SK-N-SH treated with all-trans-retinoic acid at 6 μM for 48 hours (cell line): ENCODE measurements at regions not wholly inside any gene's neighbourhood (a gene's known extent, or its start where the extent isn't known, plus 50 kb on each side); places are given as distances from the start of the nearest gene placed in this dataset.

Experiments used
- ATAC-seq: fragments of 200-7000 bp; cut with Tn5 transposase; 3 replicates; pipeline ENCODE4 v1.9.1; 2020; ENCODE audit warnings: mild to moderate bottlenecking, moderate library complexity
- ARNTL ChIP-seq: fragments of 450-650 bp; formaldehyde crosslinking; IDR thresholded peaks from 2 replicates; pipeline ENCODE4 v1.5.0; 2020; ENCODE audit warnings: low read depth, mild to moderate bottlenecking, moderate library complexity, borderline replicate concordance
- CSDC2 ChIP-seq: fragments of 250-450 bp; sonication (Bioruptor Pico); IDR thresholded peaks from 2 replicates; pipeline ENCODE4 v1.5.0; 2020; ENCODE audit warnings: mild to moderate bottlenecking, moderate library complexity
- GLIS3 ChIP-seq: fragments of 250-450 bp; sonication (Bioruptor Pico); IDR thresholded peaks from 2 replicates; pipeline ENCODE4 v1.5.0; 2020; ENCODE audit warnings: mild to moderate bottlenecking, moderate library complexity
- ISL1 ChIP-seq: fragments of 250-450 bp; sonication (Bioruptor Pico); IDR thresholded peaks from 2 replicates; pipeline ENCODE4 v2.1.2; 2022; ENCODE audit warnings: mild to moderate bottlenecking, moderate library complexity
- OSR1 ChIP-seq: fragments of 250-450 bp; sonication (Bioruptor Pico); IDR thresholded peaks from 2 replicates; pipeline ENCODE4 v1.8.0; 2022; ENCODE audit warnings: moderate library complexity, mild to moderate bottlenecking, inconsistent platforms
- PPARA ChIP-seq: fragments of 250-450 bp; sonication (Bioruptor Pico); IDR thresholded peaks from 2 replicates; pipeline ENCODE4 v1.5.0; 2020; ENCODE audit warnings: mild to moderate bottlenecking, borderline replicate concordance
- RARB ChIP-seq: fragments of 250-450 bp; sonication (Bioruptor Pico); IDR thresholded peaks from 2 replicates; pipeline ENCODE4 v1.8.0; 2021; ENCODE audit warnings: mild to moderate bottlenecking, moderate library complexity
- SNAI2 ChIP-seq: fragments of 250-450 bp; sonication (Bioruptor Pico); IDR thresholded peaks from 2 replicates; pipeline ENCODE4 v1.5.0; 2020; ENCODE audit warnings: mild to moderate bottlenecking, moderate library complexity
- TOX ChIP-seq: fragments of 250-450 bp; sonication (Bioruptor Pico); IDR thresholded peaks from 2 replicates; pipeline ENCODE4 v1.8.0; 2021; ENCODE audit warnings: mild to moderate bottlenecking, moderate library complexity, borderline replicate concordance
- ZC3H10 ChIP-seq: fragments of 250-450 bp; sonication (Bioruptor Pico); IDR thresholded peaks from 2 replicates; pipeline ENCODE4 v1.5.1; 2021; ENCODE audit warnings: mild to moderate bottlenecking, moderate library complexity
- ZFP3 ChIP-seq: fragments of 250-450 bp; sonication (Bioruptor Pico); IDR thresholded peaks from 2 replicates; pipeline ENCODE4 v1.5.0; 2020; ENCODE audit warnings: mild to moderate bottlenecking, moderate library complexity
- ZFP30 ChIP-seq: fragments of 450-650 bp; formaldehyde crosslinking; IDR thresholded peaks from 2 replicates; pipeline ENCODE4 v1.5.0; 2022; ENCODE audit warnings: mild to moderate bottlenecking, moderate library complexity
- ZNF565 ChIP-seq: fragments of 450-650 bp; formaldehyde crosslinking; conservative IDR thresholded peaks from 2 replicates; pipeline ENCODE4 v1.5.0; 2020; ENCODE audit warnings: low read depth, mild to moderate bottlenecking, moderate library complexity
- ZNF8 ChIP-seq: fragments of 450-650 bp; formaldehyde crosslinking; IDR thresholded peaks from 2 replicates; pipeline ENCODE4 v1.5.0; 2020; ENCODE audit warnings: mild to moderate bottlenecking, moderate library complexity
- TF ChIP-seq, protein P1 (sequence below): fragments of 250-450 bp; sonication (Bioruptor Pico); IDR thresholded peaks from 2 replicates; pipeline ENCODE4 v1.8.0; 2020; ENCODE audit warnings: mild to moderate bottlenecking, moderate library complexity, borderline replicate concordance
- TF ChIP-seq, protein P2 (sequence below): fragments of 250-450 bp; sonication (Bioruptor Pico); IDR thresholded peaks from 2 replicates; pipeline ENCODE4 v1.5.0; 2020; ENCODE audit warnings: mild to moderate bottlenecking, moderate library complexity
- TF ChIP-seq, protein P3 (sequence below): fragments of 250-450 bp; sonication (Bioruptor Pico); IDR thresholded peaks from 2 replicates; pipeline ENCODE4 v1.5.1; 2021; ENCODE audit warnings: mild to moderate bottlenecking, moderate library complexity
- TF ChIP-seq, protein P4 (sequence below): fragments of 250-450 bp; sonication (Bioruptor Pico); IDR thresholded peaks from 2 replicates; pipeline ENCODE4 v1.5.1; 2020; ENCODE audit warnings: low read depth, mild to moderate bottlenecking, moderate library complexity

DNA sequence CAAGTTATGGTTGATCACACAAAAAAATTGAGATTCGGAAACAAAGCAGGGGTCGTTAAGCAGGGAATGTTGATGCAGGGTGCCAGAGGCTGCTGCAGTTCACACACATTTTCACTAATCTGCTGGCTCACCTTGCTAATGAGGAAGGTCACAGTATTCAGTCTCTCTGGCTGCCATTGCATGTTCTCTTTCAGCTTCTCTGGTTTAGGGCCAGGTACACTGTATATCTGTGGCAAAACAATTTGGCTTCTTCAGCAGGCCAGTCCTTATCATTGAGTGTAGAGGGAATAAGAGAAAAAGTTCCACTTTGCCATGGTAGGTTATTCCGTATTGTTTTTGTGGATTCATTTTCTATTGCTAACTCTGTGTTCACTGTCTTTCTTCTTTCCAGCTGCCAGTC, 283.7 kb upstream of the ANO3 start:
- ATAC-seq, result no peak
- TF ChIP-seq, protein P1, sequence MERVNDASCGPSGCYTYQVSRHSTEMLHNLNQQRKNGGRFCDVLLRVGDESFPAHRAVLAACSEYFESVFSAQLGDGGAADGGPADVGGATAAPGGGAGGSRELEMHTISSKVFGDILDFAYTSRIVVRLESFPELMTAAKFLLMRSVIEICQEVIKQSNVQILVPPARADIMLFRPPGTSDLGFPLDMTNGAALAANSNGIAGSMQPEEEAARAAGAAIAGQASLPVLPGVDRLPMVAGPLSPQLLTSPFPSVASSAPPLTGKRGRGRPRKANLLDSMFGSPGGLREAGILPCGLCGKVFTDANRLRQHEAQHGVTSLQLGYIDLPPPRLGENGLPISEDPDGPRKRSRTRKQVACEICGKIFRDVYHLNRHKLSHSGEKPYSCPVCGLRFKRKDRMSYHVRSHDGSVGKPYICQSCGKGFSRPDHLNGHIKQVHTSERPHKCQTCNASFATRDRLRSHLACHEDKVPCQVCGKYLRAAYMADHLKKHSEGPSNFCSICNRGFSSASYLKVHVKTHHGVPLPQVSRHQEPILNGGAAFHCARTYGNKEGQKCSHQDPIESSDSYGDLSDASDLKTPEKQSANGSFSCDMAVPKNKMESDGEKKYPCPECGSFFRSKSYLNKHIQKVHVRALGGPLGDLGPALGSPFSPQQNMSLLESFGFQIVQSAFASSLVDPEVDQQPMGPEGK (CRISPR knock-in tag), result no peak
- no peak for TF ChIP-seq ZNF8 (CRISPR knock-in tag)
- TF ChIP-seq RARB (CRISPR knock-in tag), result no peak
- no peak for TF ChIP-seq ZFP30 (CRISPR knock-in tag)
- TF ChIP-seq, all 23 proteins: peak for 0

DNA sequence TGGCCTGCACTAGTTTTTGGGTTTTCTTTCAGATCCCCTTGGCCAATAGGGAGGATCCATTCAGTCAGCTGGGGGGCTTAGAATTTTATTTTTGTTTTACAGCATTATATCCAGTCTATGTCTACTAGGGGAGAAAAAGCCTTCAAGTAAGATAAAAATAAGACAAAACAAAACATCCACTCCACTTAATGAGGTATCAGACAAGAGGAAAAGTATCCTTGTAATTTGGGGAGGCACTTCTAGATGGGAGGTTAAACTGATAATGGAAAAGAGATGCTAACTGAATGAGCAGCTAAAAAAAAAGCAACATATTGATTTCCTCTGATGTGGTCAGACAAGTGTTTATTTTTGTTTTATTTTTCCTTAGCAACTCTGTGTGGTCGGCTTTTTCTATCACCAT, 278.0 kb upstream of the ANO3 start:
- no peak for ATAC-seq
- TF ChIP-seq RARB (CRISPR knock-in tag) (no peak), ZNF8 (CRISPR knock-in tag) (no peak), ISL1 (CRISPR knock-in tag) (no peak), SNAI2 (CRISPR knock-in tag) (no peak), ZFP30 (CRISPR knock-in tag) (no peak), OSR1 (no peak), ZC3H10 (no peak), TOX (CRISPR knock-in tag) (no peak), ZNF565 (CRISPR knock-in tag) (no peak), CSDC2 (CRISPR knock-in tag) (no peak), ZFP3 (CRISPR knock-in tag) (no peak), PPARA (CRISPR knock-in tag) (no peak)
- TF ChIP-seq, protein P2, sequence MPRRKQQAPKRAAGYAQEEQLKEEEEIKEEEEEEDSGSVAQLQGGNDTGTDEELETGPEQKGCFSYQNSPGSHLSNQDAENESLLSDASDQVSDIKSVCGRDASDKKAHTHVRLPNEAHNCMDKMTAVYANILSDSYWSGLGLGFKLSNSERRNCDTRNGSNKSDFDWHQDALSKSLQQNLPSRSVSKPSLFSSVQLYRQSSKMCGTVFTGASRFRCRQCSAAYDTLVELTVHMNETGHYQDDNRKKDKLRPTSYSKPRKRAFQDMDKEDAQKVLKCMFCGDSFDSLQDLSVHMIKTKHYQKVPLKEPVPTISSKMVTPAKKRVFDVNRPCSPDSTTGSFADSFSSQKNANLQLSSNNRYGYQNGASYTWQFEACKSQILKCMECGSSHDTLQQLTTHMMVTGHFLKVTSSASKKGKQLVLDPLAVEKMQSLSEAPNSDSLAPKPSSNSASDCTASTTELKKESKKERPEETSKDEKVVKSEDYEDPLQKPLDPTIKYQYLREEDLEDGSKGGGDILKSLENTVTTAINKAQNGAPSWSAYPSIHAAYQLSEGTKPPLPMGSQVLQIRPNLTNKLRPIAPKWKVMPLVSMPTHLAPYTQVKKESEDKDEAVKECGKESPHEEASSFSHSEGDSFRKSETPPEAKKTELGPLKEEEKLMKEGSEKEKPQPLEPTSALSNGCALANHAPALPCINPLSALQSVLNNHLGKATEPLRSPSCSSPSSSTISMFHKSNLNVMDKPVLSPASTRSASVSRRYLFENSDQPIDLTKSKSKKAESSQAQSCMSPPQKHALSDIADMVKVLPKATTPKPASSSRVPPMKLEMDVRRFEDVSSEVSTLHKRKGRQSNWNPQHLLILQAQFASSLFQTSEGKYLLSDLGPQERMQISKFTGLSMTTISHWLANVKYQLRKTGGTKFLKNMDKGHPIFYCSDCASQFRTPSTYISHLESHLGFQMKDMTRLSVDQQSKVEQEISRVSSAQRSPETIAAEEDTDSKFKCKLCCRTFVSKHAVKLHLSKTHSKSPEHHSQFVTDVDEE (CRISPR knock-in tag), result no peak
- TF ChIP-seq, protein P3, sequence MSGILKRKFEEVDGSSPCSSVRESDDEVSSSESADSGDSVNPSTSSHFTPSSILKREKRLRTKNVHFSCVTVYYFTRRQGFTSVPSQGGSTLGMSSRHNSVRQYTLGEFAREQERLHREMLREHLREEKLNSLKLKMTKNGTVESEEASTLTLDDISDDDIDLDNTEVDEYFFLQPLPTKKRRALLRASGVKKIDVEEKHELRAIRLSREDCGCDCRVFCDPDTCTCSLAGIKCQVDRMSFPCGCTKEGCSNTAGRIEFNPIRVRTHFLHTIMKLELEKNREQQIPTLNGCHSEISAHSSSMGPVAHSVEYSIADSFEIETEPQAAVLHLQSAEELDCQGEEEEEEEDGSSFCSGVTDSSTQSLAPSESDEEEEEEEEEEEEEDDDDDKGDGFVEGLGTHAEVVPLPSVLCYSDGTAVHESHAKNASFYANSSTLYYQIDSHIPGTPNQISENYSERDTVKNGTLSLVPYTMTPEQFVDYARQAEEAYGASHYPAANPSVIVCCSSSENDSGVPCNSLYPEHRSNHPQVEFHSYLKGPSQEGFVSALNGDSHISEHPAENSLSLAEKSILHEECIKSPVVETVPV (CRISPR knock-in tag), result no peak
- TF ChIP-seq, protein P4, sequence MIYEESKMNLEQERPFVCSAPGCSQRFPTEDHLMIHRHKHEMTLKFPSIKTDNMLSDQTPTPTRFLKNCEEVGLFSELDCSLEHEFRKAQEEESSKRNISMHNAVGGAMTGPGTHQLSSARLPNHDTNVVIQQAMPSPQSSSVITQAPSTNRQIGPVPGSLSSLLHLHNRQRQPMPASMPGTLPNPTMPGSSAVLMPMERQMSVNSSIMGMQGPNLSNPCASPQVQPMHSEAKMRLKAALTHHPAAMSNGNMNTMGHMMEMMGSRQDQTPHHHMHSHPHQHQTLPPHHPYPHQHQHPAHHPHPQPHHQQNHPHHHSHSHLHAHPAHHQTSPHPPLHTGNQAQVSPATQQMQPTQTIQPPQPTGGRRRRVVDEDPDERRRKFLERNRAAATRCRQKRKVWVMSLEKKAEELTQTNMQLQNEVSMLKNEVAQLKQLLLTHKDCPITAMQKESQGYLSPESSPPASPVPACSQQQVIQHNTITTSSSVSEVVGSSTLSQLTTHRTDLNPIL (CRISPR knock-in tag), result no peak
- TF ChIP-seq, protein P1 (CRISPR knock-in tag), result no peak

DNA sequence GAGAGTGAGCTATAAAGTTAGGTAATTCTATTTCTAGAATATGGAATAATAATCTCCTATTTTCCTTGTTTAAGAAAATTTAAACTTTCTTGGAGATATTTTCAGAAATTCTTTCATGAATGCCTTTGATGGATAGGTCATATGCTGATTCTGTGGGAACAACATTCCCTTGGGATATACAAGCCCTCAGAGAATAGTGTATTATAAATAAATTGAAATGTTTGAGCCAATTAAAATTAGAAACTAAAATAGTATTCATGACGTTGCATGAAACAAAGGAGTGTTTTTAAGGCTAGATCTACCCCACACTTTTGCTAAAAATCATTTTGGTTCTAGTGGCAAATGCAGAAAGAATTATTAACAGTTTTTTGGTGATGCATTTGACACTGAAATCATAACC, 269.3 kb upstream of the ANO3 start:
- ATAC-seq, result no peak

More for the DNA sequence above, 269.3 kb upstream of the ANO3 start:
- TF ChIP-seq SNAI2 (CRISPR knock-in tag) (no peak), ZNF565 (CRISPR knock-in tag) (no peak), RARB (CRISPR knock-in tag) (no peak), ARNTL (no peak), GLIS3 (CRISPR knock-in tag) (no peak)
- TF ChIP-seq, protein P4 (CRISPR knock-in tag), result no peak
